Fibroblast of skin of right biceps (primary cell): ENCODE measurements at regions not wholly inside any gene's neighbourhood (a gene's known extent, or its start where the extent isn't known, plus 50 kb on each side); places are given as distances from the start of the nearest gene placed in this dataset.
"Not testable (repeated sequence)": the region's sequence is repeated elsewhere in the genome, so short reads cannot be mapped to it uniquely, and the experiment has no call there.

Experiments used
- DNase-seq: peaks from one replicate; pipeline ENCODE4 v3.0.0-alpha.2; 2013

- no peak for DNase-seq
Measured at GRCh38 chr6:169406804-169407203, 153.2 kb upstream of the THBS2 start.

- no peak for DNase-seq
Measured at GRCh38 chr6:169406034-169406433, 152.4 kb upstream of the THBS2 start.

- no peak for DNase-seq
Measured at GRCh38 chr6:169404828-169405227, 151.2 kb upstream of the THBS2 start.

GRCh38 chr6:169398342-169399105 lies 144.9 kb upstream of the THBS2 start:
- DNase-seq, result no peak

- DNase-seq, result no peak
Measured at GRCh38 chr6:169397684-169398083, 144.0 kb upstream of the THBS2 start.

- no peak for DNase-seq
Measured at GRCh38 chr6:169396554-169397163, 143.0 kb upstream of the THBS2 start.

- not testable (repeated sequence) for DNase-seq
Measured at GRCh38 chr6:169396009-169396539, 142.4 kb upstream of the THBS2 start.

- no peak for DNase-seq
Measured at GRCh38 chr6:169395080-169395805, 141.6 kb upstream of the THBS2 start.

GRCh38 chr6:169393753-169394152 lies 140.1 kb upstream of the THBS2 start:
- no peak for DNase-seq

GRCh38 chr6:169391473-169392071 lies 137.9 kb upstream of the THBS2 start:
- DNase-seq, result no peak

GRCh38 chr6:169388395-169389166 lies 134.9 kb upstream of the THBS2 start:
- peak; percentile 7 for DNase-seq

GRCh38 chr6:169387809-169388383 lies 134.2 kb upstream of the THBS2 start:
- DNase-seq, result no peak

- DNase-seq, result peak; percentile 87
Measured at GRCh38 chr6:169386411-169387057, 132.9 kb upstream of the THBS2 start.

- no peak for DNase-seq
Measured at GRCh38 chr6:169385237-169385880, 131.7 kb upstream of the THBS2 start.

GRCh38 chr6:169384291-169384690 lies 130.6 kb upstream of the THBS2 start:
- no peak for DNase-seq

- DNase-seq, result no peak
Measured at GRCh38 chr6:169383265-169383664, 129.6 kb upstream of the THBS2 start.

- DNase-seq, result no peak
Measured at GRCh38 chr6:169382735-169383134, 129.1 kb upstream of the THBS2 start.

- DNase-seq, result no peak
Measured at GRCh38 chr6:169381988-169382387, 128.3 kb upstream of the THBS2 start.

- no peak for DNase-seq
Measured at GRCh38 chr6:169380493-169380892, 126.8 kb upstream of the THBS2 start.

- no peak for DNase-seq
Measured at GRCh38 chr6:169379495-169380070, 125.9 kb upstream of the THBS2 start.
